Esophagus (tissue), 2 donors: ENCODE measurements at regions not wholly inside any gene's neighbourhood (a gene's known extent, or its start where the extent isn't known, plus 50 kb on each side); places are given as distances from the start of the nearest gene placed in this dataset.

Source experiments
- H3K27ac ChIP-seq, 2 donors: one replicate each; pipeline ENCODE4 v1.5.1; 2013; ENCODE audit warnings: low read depth in 2 of 2, mild to moderate bottlenecking in 2 of 2, inconsistent platforms in 1 of 2, low read length in 1 of 2, moderate library complexity in 1 of 2
- H3K27me3 ChIP-seq, 2 donors: one replicate each; pipeline ENCODE4 v1.6.1; 2013; ENCODE audit warnings: low read length in 2 of 2, control low read depth in 1 of 2, mild to moderate bottlenecking in 1 of 2; ENCODE audit not compliant: insufficient read depth in 2 of 2, control insufficient read depth in 1 of 2
- H3K36me3 ChIP-seq, 2 donors: one replicate each; pipeline ENCODE4 v1.6.1; 2013; ENCODE audit warnings: low read length in 1 of 2; ENCODE audit not compliant: control insufficient read depth in 2 of 2, insufficient read depth in 2 of 2
- H3K4me1 ChIP-seq, 2 donors: one replicate each; pipeline ENCODE4 v1.6.1; 2013; ENCODE audit warnings: low read length in 1 of 2; ENCODE audit not compliant: control insufficient read depth in 2 of 2, insufficient read depth in 2 of 2
- H3K4me3 ChIP-seq, 2 donors: one replicate each; pipeline ENCODE4 v1.5.1; 2013; ENCODE audit warnings: low read length in 2 of 2, mild to moderate bottlenecking in 2 of 2, low read depth in 1 of 2, moderate library complexity in 1 of 2
- H3K9me3 ChIP-seq, 2 donors: one replicate each; pipeline ENCODE4 v1.6.1; 2013; ENCODE audit warnings: mild to moderate bottlenecking in 2 of 2, low read depth in 1 of 2, low read length in 1 of 2, moderate library complexity in 1 of 2; ENCODE audit not compliant: control insufficient read depth in 2 of 2, insufficient read depth in 1 of 2
- WGBS, 2 donors: extraction: QIAGEN DNeasy Blood & Tissue Kit; methylation state at CpG; one replicate each; pipeline ENCODE4 v1.1.7; 2013; 5-methylcytosine and 5-hydroxymethylcytosine counted together
- donor health status: healthy with polysubstance abuse.
- donor health status: Bipolar disorder and iron deficiency.

- H3K9me3 ChIP-seq: no peaks in the 10 kb centered on the region
- H3K4me1 ChIP-seq: no peaks in the 10 kb centered on the region
- 85 to 91% methylated on average over 4 of the region's 4 CpGs for WGBS, 2 donors
- no peaks in the 10 kb centered on the region for H3K36me3 ChIP-seq
- no peaks in the 10 kb centered on the region for H3K27me3 ChIP-seq
- no peak overlapping the region for H3K4me3 ChIP-seq
- H3K27ac ChIP-seq: no peak overlapping the region
Observed at GRCh38 chr3:151935446-151935845, 62.0 kb downstream of the SUCNR1 start.

- 89 to 92% methylated on average over 2 of the region's 2 CpGs for WGBS, 2 donors
- Histone ChIP-seq H3K4me1 (no peaks in the 10 kb centered on the region), H3K36me3 (no peaks in the 10 kb centered on the region)
Observed at GRCh38 chr3:151940481-151940880, 67.0 kb downstream of the SUCNR1 start.

GRCh38 chr3:151943539-151943938, 70.1 kb downstream of the SUCNR1 start:
- no peaks in the 10 kb centered on the region for H3K4me1 ChIP-seq
- no peaks in the 10 kb centered on the region for H3K9me3 ChIP-seq
- no peaks in the 10 kb centered on the region for H3K36me3 ChIP-seq
- no peaks in the 10 kb centered on the region for H3K27me3 ChIP-seq
- no peak overlapping the region for H3K27ac ChIP-seq
- WGBS, 2 donors: 81 to 94% methylated on average over 1 of the region's 1 CpG
- no peak overlapping the region for H3K4me3 ChIP-seq

More at GRCh38 chr3:151940481-151940880, 67.0 kb downstream of the SUCNR1 start:
- Histone ChIP-seq H3K9me3 (no peaks in the 10 kb centered on the region), H3K4me3 (no peak overlapping the region), H3K27ac (no peak overlapping the region), H3K27me3 (no peaks in the 10 kb centered on the region)

GRCh38 chr3:151944356-151944755, 70.9 kb downstream of the SUCNR1 start:
- no peaks in the 10 kb centered on the region for H3K4me1 ChIP-seq
- no peaks in the 10 kb centered on the region for H3K27me3 ChIP-seq
- no peak overlapping the region for H3K27ac ChIP-seq
- H3K36me3 ChIP-seq: no peaks in the 10 kb centered on the region
- no peaks in the 10 kb centered on the region for H3K9me3 ChIP-seq
- H3K4me3 ChIP-seq: no peak overlapping the region

- no peaks in the 10 kb centered on the region for H3K27me3 ChIP-seq
- no peak overlapping the region for H3K4me3 ChIP-seq
- no peak overlapping the region for H3K27ac ChIP-seq
- 88 to 93% methylated on average over 1 of the region's 1 CpG for WGBS, 2 donors
- H3K9me3 ChIP-seq: no peaks in the 10 kb centered on the region
- no peaks in the 10 kb centered on the region for H3K4me1 ChIP-seq
- H3K36me3 ChIP-seq: no peaks in the 10 kb centered on the region
Observed at GRCh38 chr3:151946606-151947005, 73.2 kb downstream of the SUCNR1 start.

- Histone ChIP-seq H3K4me3 (no peak overlapping the region), H3K4me1 (no peaks in the 10 kb centered on the region), H3K27me3 (no peaks in the 10 kb centered on the region), H3K27ac (no peak overlapping the region), H3K36me3 (no peaks in the 10 kb centered on the region), H3K9me3 (no peaks in the 10 kb centered on the region)
- WGBS, 2 donors: 90 to 96% methylated on average over 4 of the region's 4 CpGs
Observed at GRCh38 chr3:151949706-151950105, 76.3 kb downstream of the SUCNR1 start.

- Histone ChIP-seq H3K36me3 (no peaks in the 10 kb centered on the region), H3K27ac (no peak overlapping the region), H3K9me3 (no peaks in the 10 kb centered on the region), H3K4me3 (no peak overlapping the region), H3K27me3 (no peaks in the 10 kb centered on the region), H3K4me1 (no peaks in the 10 kb centered on the region)
- WGBS, 2 donors: 79 to 87% methylated on average over 1 of the region's 1 CpG
Observed at GRCh38 chr3:151955356-151955755, 81.9 kb downstream of the SUCNR1 start.

GRCh38 chr3:151960961-151961580, 87.6 kb downstream of the SUCNR1 start:
- no peaks in the 10 kb centered on the region for H3K36me3 ChIP-seq
- WGBS, 2 donors: 80 to 85% methylated on average over 4 of the region's 4 CpGs
- H3K4me3 ChIP-seq: no peak overlapping the region
- no peaks in the 10 kb centered on the region for H3K9me3 ChIP-seq
- H3K27me3 ChIP-seq: no peaks in the 10 kb centered on the region
- H3K27ac ChIP-seq: no peak overlapping the region
- peaks cover 0 to 3% of the 10 kb centered on the region in 2 donors for H3K4me1 ChIP-seq

GRCh38 chr3:151962352-151962751, 88.9 kb downstream of the SUCNR1 start:
- no peak overlapping the region for H3K4me3 ChIP-seq
- no peak overlapping the region for H3K27ac ChIP-seq
- no peaks in the 10 kb centered on the region for H3K36me3 ChIP-seq
- WGBS, 2 donors: 83 to 89% methylated on average over 1 of the region's 1 CpG
- H3K4me1 ChIP-seq: peaks cover 0 to 3% of the 10 kb centered on the region in 2 donors
- H3K27me3 ChIP-seq: no peaks in the 10 kb centered on the region
- no peaks in the 10 kb centered on the region for H3K9me3 ChIP-seq

GRCh38 chr3:151962912-151963311, 89.5 kb downstream of the SUCNR1 start:
- no peak overlapping the region for H3K27ac ChIP-seq

More at GRCh38 chr3:151962912-151963311, 89.5 kb downstream of the SUCNR1 start:
- H3K4me1 ChIP-seq: peaks cover 0 to 3% of the 10 kb centered on the region in 2 donors
- H3K27me3 ChIP-seq: no peaks in the 10 kb centered on the region
- no peak overlapping the region for H3K4me3 ChIP-seq
- no peaks in the 10 kb centered on the region for H3K36me3 ChIP-seq
- H3K9me3 ChIP-seq: no peaks in the 10 kb centered on the region
